HepG2 (cell line): ENCODE measurements at regions not wholly inside any gene's neighbourhood (a gene's known extent, or its start where the extent isn't known, plus 50 kb on each side); places are given as distances from the start of the nearest gene placed in this dataset.

Experiments
- KDM4B ChIP-seq: sonication (generic); formaldehyde crosslinking; IDR thresholded peaks from 2 replicates; pipeline ENCODE4 v1.4.0; 2020; ENCODE audit warnings: missing genetic modification reagents
- THAP7 ChIP-seq: sonication (generic); formaldehyde crosslinking; IDR thresholded peaks from 2 replicates; pipeline ENCODE4 v1.8.1; 2023; ENCODE audit warnings: mild to moderate bottlenecking, missing genetic modification reagents

- TF ChIP-seq KDM4B (CRISPR knock-in tag): no peak
- TF ChIP-seq THAP7 (CRISPR knock-in tag): no peak
These were observed 107.0 kb upstream of the RORA start for GRCh38 chr15:61336026-61336638.
